ENCODE measurements at regions not wholly inside any gene's neighbourhood (a gene's known extent, or its start where the extent isn't known, plus 50 kb on each side); places are given as distances from the start of the nearest gene placed in this dataset.
A peak's percentile ranks its signal among the peaks of the same experiment; 100 is the strongest.

- Mint-ChIP-seq H3K27ac (ENCODE audit: unreplicated experiment) (peak overlapping the region; percentile 66), H3K27me3 (ENCODE audit: unreplicated experiment) (no peaks in the 10 kb centered on the region), H3K36me3 (ENCODE audit: insufficient read depth, unreplicated experiment) (peaks cover 5% of the 10 kb centered on the region), H3K4me1 (ENCODE audit: low read depth, unreplicated experiment) (peaks cover 42% of the 10 kb centered on the region), H3K9me3 (ENCODE audit: low read depth, unreplicated experiment) (no peaks in the 10 kb centered on the region), H3K4me3 (ENCODE audit: low read depth, unreplicated experiment) (no peak overlapping the region)
- TF ChIP-seq CTCF (IDR thresholded peaks at IDR 0.05; ENCODE audit: unreplicated experiment): no peak
- no TSS peak for BruUV-seq (replicated peaks)
- CTCF ChIA-PET: interaction anchor here (0.7 kb wide), 1 partner anchor 9 kb away, joined by 4 read pairs; no protein-coding TSS in a partner anchor
- no peak for DNase-seq
- intact Hi-C loops (cut with micrococcal nuclease; ENCODE audit: unreplicated experiment): loop anchor here (10.0 kb wide), 1 partner anchor 118 kb away; the partner anchor contains the start of gene SLC34A2
Observed at GRCh38 chr4:25536564-25537320, 118.9 kb upstream of the SLC34A2 start.

DNA sequence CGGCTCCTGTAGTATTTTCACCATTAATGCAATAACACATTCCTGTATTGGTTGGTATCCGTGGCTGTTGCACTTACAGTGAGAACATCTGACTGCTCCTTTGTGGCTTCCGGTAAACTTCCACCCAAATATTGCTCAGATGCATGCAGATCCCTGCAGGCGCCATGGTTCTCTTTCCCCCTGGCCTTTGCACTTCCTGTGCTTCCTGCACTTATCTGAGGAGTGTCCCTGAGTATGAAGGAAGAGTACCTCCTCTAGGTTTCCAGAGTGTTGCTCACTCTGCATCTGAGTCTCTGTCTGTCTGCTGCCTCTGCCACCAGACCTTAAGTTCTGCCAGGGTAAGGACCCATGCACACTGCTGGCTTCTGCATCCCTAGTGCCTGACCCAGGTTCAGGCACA lies 117.2 kb upstream of the SLC34A2 start:
- H3K36me3 Mint-ChIP-seq (ENCODE audit: insufficient read depth, unreplicated experiment): peaks cover 5% of the 10 kb centered on the region
- DNase-seq: no peak
- TF ChIP-seq CTCF (IDR thresholded peaks at IDR 0.05; ENCODE audit: unreplicated experiment): no peak
- no peak overlapping the region for H3K27ac Mint-ChIP-seq (ENCODE audit: unreplicated experiment)
- H3K27me3 Mint-ChIP-seq (ENCODE audit: unreplicated experiment): no peaks in the 10 kb centered on the region
- H3K4me3 Mint-ChIP-seq (ENCODE audit: low read depth, unreplicated experiment): no peak overlapping the region
- CTCF ChIA-PET: no interaction called here
- no TSS peak for BruUV-seq (replicated peaks)
- peaks cover 42% of the 10 kb centered on the region for H3K4me1 Mint-ChIP-seq (ENCODE audit: low read depth, unreplicated experiment)
- H3K9me3 Mint-ChIP-seq (ENCODE audit: low read depth, unreplicated experiment): no peaks in the 10 kb centered on the region
- intact Hi-C loops (cut with micrococcal nuclease; ENCODE audit: unreplicated experiment): loop anchor here (10.0 kb wide), 1 partner anchor 116 kb away; the partner anchor contains the start of gene SLC34A2

- intact Hi-C loops (cut with micrococcal nuclease; ENCODE audit: unreplicated experiment): loop anchor here (10.0 kb wide), 1 partner anchor 116 kb away; the partner anchor contains the start of gene SLC34A2
- TF ChIP-seq CTCF (IDR thresholded peaks at IDR 0.05; ENCODE audit: unreplicated experiment): no peak
- Mint-ChIP-seq H3K9me3 (ENCODE audit: low read depth, unreplicated experiment) (no peaks in the 10 kb centered on the region), H3K4me3 (ENCODE audit: low read depth, unreplicated experiment) (no peak overlapping the region), H3K27me3 (ENCODE audit: unreplicated experiment) (no peaks in the 10 kb centered on the region), H3K36me3 (ENCODE audit: insufficient read depth, unreplicated experiment) (peaks cover 5% of the 10 kb centered on the region), H3K4me1 (ENCODE audit: low read depth, unreplicated experiment) (peaks cover 45% of the 10 kb centered on the region), H3K27ac (ENCODE audit: unreplicated experiment) (no peak overlapping the region)
- no TSS peak for BruUV-seq (replicated peaks)
- CTCF ChIA-PET: no interaction called here
- no peak for DNase-seq
Observed at GRCh38 chr4:25539241-25539640, 116.4 kb upstream of the SLC34A2 start.

DNA sequence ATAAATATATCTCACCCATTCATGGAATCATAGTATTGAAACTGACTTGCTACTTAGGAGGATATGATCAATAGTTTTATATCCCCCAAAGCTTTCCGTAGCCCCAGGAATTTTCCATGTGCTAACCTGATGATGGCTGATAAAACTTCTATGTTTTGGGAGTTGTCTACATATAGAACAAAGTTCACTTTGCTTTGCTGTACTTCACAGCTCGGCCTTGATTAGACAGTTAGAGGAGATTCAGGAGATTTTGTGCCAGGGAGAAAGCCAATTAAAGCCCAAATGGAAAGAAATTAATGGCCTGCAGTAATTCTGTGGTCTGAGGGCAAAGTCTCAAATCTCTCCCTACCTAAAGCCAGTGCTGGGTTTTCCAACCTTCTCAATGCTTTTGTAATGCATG lies 114.9 kb upstream of the SLC34A2 start:
- Mint-ChIP-seq H3K27ac (ENCODE audit: unreplicated experiment) (no peak overlapping the region), H3K9me3 (ENCODE audit: low read depth, unreplicated experiment) (no peaks in the 10 kb centered on the region), H3K27me3 (ENCODE audit: unreplicated experiment) (no peaks in the 10 kb centered on the region), H3K4me3 (ENCODE audit: low read depth, unreplicated experiment) (no peak overlapping the region), H3K4me1 (ENCODE audit: low read depth, unreplicated experiment) (peaks cover 45% of the 10 kb centered on the region), H3K36me3 (ENCODE audit: insufficient read depth, unreplicated experiment) (peaks cover 5% of the 10 kb centered on the region)
- TF ChIP-seq CTCF (IDR thresholded peaks at IDR 0.05; ENCODE audit: unreplicated experiment): no peak
- intact Hi-C loops (cut with micrococcal nuclease; ENCODE audit: unreplicated experiment): no loop called here
- BruUV-seq (replicated peaks): no TSS peak
- CTCF ChIA-PET: no interaction called here
- no peak for DNase-seq

Measured in Calu3 (cell line).